HL-60 (cell line): ENCODE measurements at regions not wholly inside any gene's neighbourhood (a gene's known extent, or its start where the extent isn't known, plus 50 kb on each side); places are given as distances from the start of the nearest gene placed in this dataset.

Experiments
- POLR2AphosphoS5 ChIP-seq: IDR thresholded peaks from 2 replicates; pipeline ENCODE4 v1.6.1; 2012; ENCODE audit warnings: low read depth
- TF ChIP-seq, protein P1 (sequence below): IDR thresholded peaks from one replicate; pipeline ENCODE4 v1.5.1; 2011; ENCODE audit warnings: low read length, control low read depth, inconsistent platforms; ENCODE audit not compliant: insufficient read depth
- TF ChIP-seq, protein P2 (sequence below): IDR thresholded peaks from 2 replicates; pipeline ENCODE4 v1.6.1; 2012; ENCODE audit warnings: low read depth; ENCODE audit not compliant: insufficient replicate concordance

DNA sequence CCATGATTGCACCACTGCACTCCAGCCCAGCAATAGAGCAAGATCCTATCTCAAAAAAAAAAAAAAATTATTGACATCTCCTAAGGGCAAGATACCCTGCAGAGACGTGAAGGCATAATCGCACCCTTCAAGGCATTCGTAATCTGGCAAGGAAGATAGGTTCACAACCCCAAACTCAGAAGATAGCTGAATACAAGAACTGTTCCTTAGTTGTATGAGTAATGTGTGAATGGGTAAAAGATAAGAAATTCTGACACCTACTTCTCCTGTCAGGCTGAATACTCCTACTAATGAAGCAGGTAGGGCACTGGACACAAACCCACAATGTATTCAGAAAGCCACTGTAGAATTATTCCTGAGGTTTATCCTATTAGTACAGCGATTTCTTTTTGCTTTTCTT lies 882.4 kb upstream of the AUTS2 start:
- TF ChIP-seq, protein P1, sequence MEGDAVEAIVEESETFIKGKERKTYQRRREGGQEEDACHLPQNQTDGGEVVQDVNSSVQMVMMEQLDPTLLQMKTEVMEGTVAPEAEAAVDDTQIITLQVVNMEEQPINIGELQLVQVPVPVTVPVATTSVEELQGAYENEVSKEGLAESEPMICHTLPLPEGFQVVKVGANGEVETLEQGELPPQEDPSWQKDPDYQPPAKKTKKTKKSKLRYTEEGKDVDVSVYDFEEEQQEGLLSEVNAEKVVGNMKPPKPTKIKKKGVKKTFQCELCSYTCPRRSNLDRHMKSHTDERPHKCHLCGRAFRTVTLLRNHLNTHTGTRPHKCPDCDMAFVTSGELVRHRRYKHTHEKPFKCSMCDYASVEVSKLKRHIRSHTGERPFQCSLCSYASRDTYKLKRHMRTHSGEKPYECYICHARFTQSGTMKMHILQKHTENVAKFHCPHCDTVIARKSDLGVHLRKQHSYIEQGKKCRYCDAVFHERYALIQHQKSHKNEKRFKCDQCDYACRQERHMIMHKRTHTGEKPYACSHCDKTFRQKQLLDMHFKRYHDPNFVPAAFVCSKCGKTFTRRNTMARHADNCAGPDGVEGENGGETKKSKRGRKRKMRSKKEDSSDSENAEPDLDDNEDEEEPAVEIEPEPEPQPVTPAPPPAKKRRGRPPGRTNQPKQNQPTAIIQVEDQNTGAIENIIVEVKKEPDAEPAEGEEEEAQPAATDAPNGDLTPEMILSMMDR: no peak
- TF ChIP-seq, protein P2, sequence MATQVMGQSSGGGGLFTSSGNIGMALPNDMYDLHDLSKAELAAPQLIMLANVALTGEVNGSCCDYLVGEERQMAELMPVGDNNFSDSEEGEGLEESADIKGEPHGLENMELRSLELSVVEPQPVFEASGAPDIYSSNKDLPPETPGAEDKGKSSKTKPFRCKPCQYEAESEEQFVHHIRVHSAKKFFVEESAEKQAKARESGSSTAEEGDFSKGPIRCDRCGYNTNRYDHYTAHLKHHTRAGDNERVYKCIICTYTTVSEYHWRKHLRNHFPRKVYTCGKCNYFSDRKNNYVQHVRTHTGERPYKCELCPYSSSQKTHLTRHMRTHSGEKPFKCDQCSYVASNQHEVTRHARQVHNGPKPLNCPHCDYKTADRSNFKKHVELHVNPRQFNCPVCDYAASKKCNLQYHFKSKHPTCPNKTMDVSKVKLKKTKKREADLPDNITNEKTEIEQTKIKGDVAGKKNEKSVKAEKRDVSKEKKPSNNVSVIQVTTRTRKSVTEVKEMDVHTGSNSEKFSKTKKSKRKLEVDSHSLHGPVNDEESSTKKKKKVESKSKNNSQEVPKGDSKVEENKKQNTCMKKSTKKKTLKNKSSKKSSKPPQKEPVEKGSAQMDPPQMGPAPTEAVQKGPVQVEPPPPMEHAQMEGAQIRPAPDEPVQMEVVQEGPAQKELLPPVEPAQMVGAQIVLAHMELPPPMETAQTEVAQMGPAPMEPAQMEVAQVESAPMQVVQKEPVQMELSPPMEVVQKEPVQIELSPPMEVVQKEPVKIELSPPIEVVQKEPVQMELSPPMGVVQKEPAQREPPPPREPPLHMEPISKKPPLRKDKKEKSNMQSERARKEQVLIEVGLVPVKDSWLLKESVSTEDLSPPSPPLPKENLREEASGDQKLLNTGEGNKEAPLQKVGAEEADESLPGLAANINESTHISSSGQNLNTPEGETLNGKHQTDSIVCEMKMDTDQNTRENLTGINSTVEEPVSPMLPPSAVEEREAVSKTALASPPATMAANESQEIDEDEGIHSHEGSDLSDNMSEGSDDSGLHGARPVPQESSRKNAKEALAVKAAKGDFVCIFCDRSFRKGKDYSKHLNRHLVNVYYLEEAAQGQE: no peak
- no peak for TF ChIP-seq POLR2AphosphoS5
